Right kidney (tissue), 1 donor: ENCODE measurements at regions not wholly inside any gene's neighbourhood (a gene's known extent, or its start where the extent isn't known, plus 50 kb on each side); places are given as distances from the start of the nearest gene placed in this dataset.

Experiments used
- DNase-seq: peaks from one replicate; pipeline ENCODE4 v3.0.0-alpha.2; 2016

GRCh38 chr2:59968441-59968840 is 585.0 kb downstream of the BCL11A start:
- no peak for DNase-seq

- DNase-seq = no peak
Measured at GRCh38 chr2:59967691-59968090, 585.8 kb downstream of the BCL11A start.

DNA sequence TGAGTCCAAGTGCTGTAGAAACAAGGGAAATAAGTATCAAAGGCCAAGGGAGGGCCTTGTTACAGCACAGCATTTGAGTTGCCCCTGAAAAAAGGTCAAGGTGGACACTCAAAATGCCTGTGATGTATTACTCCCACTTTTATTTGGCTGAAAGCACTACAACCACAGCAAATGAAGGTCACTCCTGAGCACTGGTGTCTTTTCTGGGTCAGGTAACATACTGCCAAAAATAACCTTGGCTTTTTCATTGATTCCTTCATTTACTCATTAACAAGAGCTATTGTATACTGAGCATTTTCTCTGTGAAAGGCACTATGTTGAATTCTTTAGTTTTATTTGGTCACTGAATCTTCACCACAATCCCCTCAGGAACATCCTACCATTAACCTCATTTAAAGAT is 590.3 kb downstream of the BCL11A start:
- no peak for DNase-seq

DNA sequence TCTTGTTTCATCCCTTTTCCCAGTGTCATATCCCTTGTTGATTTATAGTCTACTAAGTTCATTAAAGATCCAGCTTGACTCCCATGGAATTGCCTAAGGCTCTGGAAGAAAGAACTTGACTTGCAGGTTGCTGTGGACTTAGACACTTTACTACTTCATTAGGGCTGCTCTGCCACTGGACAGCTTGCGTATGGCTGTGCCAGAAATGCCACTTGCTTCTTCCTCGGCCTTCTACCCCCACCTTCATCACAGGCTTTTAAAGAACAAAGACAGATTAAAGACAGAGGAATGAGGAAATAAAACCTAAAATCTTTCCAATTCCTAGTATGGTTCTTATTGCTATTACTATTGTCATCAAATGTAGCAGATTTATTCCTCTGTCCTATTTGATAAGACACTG is 591.7 kb downstream of the BCL11A start:
- DNase-seq = no peak

- DNase-seq = no peak
Measured at GRCh38 chr2:59959944-59960343, 593.5 kb downstream of the BCL11A start.

- no peak for DNase-seq
Measured at GRCh38 chr2:59957504-59957903, 596.0 kb downstream of the BCL11A start.

GRCh38 chr2:59956981-59957380 is 596.5 kb downstream of the BCL11A start:
- DNase-seq = no peak

- peak; percentile 26 for DNase-seq
Measured at GRCh38 chr2:59947917-59948541, 605.4 kb downstream of the BCL11A start.

DNA sequence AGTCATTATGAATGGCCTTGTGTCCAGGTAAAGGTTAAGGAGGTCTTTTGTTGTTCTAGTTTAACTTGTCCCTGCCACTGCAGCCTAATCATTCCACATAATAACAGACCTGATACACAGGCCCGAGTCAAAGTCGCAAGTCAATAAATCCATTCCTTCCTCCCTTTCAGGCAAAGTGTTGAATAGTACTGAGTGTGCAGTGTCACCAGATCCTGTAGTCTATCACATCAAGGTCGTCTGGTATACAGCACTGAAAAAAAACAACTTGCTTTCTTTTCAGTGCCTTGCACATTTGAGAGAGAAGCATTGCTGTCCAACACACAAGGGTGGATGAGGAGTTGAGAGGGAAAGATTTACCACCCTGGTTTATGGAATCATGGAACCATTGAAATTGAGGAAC is 606.2 kb downstream of the BCL11A start:
- no peak for DNase-seq

DNA sequence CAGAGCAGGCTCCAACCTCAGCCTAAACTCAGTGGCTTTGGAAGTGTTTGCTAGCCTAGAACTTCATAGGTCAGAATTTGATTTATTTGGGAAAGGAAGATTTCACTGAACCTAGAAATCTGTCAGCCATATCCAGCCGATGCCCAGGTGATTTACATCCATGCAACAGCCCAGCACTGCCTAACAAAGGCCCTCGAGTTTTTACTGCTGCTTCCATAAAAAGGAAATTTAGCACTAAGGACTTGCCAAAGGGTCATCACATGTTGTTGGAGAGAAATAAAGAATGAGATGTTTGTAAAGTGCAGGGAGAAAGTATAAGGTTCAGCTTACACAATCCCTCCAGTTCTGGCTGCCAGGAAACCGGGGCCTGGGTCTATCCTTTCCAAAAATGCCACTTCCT is 614.2 kb downstream of the BCL11A start:
- DNase-seq = no peak

GRCh38 chr2:59938181-59938580 is 615.3 kb downstream of the BCL11A start:
- no peak for DNase-seq

DNA sequence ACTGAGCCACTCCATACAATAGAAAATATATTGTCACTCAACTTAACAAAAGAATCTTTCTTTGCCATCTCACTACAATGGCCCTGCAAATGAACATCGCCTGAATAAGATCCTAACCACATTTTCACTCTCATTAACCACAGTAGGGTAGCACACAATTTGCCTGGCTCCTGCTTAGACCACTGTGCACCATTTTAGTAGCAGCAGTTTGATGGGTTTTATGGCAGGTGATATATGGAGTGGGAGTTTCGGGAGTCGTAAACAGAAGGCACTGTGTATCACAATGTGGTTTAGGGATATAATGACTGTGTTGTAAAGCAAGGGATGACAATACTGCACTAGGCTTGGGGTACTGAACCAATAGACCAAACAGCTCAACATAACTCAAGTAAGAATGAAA is 617.4 kb downstream of the BCL11A start:
- DNase-seq = no peak

- DNase-seq = no peak
Measured at GRCh38 chr2:59935005-59935404, 618.4 kb downstream of the BCL11A start.

GRCh38 chr2:59933948-59934347 is 619.5 kb downstream of the BCL11A start:
- DNase-seq = no peak

DNA sequence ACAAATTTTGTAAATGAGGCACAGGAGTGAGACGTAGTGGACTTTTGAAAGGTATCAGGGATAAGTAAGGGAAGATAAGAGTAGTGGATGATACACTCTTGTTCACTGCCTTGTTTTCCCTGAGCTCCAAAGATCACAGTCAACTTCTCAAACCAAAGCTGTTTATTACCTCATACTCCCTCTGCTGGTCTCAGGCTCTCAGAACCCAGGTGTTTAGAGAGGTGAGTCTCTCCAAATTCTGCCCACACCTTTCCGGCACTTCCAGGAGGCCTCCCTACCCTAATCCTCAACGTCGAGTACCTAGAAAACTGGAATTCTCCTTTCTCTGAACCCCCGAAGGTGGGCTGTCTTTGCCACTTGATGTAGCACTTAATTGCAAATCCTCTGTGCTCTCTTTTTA is 621.1 kb downstream of the BCL11A start:
- no peak for DNase-seq

- DNase-seq = no peak
Measured at GRCh38 chr2:59930430-59930829, 623.0 kb downstream of the BCL11A start.

GRCh38 chr2:59926731-59927130 is 626.7 kb downstream of the BCL11A start:
- no peak for DNase-seq

GRCh38 chr2:59925321-59925720 is 628.1 kb downstream of the BCL11A start:
- DNase-seq = no peak

- no peak for DNase-seq
Measured at GRCh38 chr2:59924346-59924745, 629.1 kb downstream of the BCL11A start.

- DNase-seq = no peak
Measured at GRCh38 chr2:59922450-59922849, 631.0 kb downstream of the BCL11A start.

- no peak for DNase-seq
Measured at GRCh38 chr2:59921743-59922142, 631.7 kb downstream of the BCL11A start.

DNA sequence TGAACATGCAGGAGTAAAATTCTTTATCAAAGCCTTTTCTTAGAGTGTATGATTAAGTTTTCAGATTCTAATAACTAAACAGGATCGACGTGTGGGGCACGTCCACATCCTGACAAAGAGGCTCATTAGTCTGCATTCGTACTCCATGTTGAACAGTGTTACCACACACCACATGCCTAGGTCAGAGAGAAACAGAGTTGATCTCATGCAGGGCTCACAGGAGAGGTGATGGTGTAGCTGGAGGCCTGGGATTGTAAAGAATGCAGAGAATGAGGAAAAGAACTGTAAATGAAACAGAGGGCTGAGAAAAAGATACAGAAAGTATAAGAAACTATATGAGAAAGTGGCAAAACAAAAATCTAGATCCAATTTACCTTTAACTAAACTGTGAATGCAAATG is 632.5 kb downstream of the BCL11A start:
- no peak for DNase-seq

DNA sequence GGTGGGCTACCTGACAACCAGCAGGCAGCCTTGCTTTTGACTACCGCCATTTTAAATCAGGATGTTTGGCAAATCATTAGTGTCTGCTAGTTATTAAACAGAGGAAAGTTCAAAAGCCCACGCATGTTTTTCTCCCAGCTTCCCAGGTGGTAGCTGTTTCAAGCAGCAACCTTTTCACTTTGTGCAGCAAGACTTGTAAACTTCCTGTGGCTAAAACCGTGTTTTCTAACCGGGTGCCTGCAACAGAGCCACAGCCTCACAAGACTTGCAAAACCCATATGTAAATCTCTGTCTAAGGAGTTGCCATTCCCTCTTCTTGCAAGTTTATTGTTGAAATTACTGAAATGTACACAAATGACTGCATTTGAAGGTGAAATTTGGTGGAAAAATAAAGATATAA is 633.1 kb downstream of the BCL11A start:
- DNase-seq = no peak

- DNase-seq = no peak
Measured at GRCh38 chr2:59919579-59919978, 633.9 kb downstream of the BCL11A start.

DNA sequence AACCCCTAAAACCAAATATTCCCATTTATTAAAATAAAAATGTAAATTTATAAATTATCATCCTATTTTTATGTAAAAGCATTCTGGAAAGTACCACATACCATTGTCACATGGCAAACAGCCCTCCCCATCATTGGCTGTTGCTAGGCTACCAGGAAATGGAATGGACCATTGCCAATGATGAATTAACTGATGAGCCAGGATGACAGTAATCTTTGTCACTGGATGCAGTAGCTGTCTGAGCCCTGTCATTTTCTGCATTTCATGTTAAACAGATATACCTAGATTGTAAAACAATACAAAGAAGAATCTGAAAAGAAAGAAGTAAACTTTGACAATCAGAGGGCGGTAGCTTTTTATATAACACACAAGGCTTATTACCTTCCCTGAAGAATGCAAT is 641.4 kb downstream of the BCL11A start:
- no peak for DNase-seq
